GM06990 (cell line): ENCODE measurements at regions not wholly inside any gene's neighbourhood (a gene's known extent, or its start where the extent isn't known, plus 50 kb on each side); places are given as distances from the start of the nearest gene placed in this dataset.
"Not testable (repeated sequence)": the region's sequence is repeated elsewhere in the genome, so short reads cannot be mapped to it uniquely, and the experiment has no call there.

ENCODE experiments used
- DNase-seq: peaks from one replicate; pipeline ENCODE4 v3.0.0-alpha.2; 2011; ENCODE audit not compliant: insufficient read length; ENCODE audit errors: extremely low read depth
- H3K27me3 ChIP-seq: replicated peaks from 2 replicates; pipeline ENCODE4 v1.6.0; 2011; ENCODE audit warnings: low read length; ENCODE audit not compliant: control insufficient read depth, insufficient read depth
- H3K36me3 ChIP-seq: 2 replicates; pipeline ENCODE4 v1.5.1; 2011; ENCODE audit warnings: low read length; ENCODE audit not compliant: control insufficient read depth, insufficient read depth
- H3K4me3 ChIP-seq: replicated peaks from 2 replicates; pipeline ENCODE4 v1.5.1; 2011; ENCODE audit warnings: low read depth, mild to moderate bottlenecking, control low read depth, low read length
- TF ChIP-seq, protein P1 (sequence below): IDR thresholded peaks from 2 replicates; pipeline ENCODE4 v1.5.1; 2011; ENCODE audit warnings: low read length, control low read depth, mild to moderate bottlenecking, inconsistent platforms; ENCODE audit not compliant: insufficient read depth, poor library complexity, severe bottlenecking

- no peaks in the 10 kb centered on the region for H3K27me3 ChIP-seq
- no peak for DNase-seq
- TF ChIP-seq, protein P1, sequence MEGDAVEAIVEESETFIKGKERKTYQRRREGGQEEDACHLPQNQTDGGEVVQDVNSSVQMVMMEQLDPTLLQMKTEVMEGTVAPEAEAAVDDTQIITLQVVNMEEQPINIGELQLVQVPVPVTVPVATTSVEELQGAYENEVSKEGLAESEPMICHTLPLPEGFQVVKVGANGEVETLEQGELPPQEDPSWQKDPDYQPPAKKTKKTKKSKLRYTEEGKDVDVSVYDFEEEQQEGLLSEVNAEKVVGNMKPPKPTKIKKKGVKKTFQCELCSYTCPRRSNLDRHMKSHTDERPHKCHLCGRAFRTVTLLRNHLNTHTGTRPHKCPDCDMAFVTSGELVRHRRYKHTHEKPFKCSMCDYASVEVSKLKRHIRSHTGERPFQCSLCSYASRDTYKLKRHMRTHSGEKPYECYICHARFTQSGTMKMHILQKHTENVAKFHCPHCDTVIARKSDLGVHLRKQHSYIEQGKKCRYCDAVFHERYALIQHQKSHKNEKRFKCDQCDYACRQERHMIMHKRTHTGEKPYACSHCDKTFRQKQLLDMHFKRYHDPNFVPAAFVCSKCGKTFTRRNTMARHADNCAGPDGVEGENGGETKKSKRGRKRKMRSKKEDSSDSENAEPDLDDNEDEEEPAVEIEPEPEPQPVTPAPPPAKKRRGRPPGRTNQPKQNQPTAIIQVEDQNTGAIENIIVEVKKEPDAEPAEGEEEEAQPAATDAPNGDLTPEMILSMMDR = no peak
- H3K36me3 ChIP-seq = no peaks in the 10 kb centered on the region
- no peak overlapping the region for H3K4me3 ChIP-seq
Measured at GRCh38 chr16:5175266-5175665, 77.7 kb upstream of the EEF2KMT start.

- H3K27me3 ChIP-seq = no peaks in the 10 kb centered on the region; the same call in 1 of the 2 replicates
- DNase-seq = no peak
- TF ChIP-seq, protein P1 = no peak
- H3K4me3 ChIP-seq = no peak overlapping the region
- no peaks in the 10 kb centered on the region for H3K36me3 ChIP-seq
Measured at GRCh38 chr16:5166486-5166885, 68.9 kb upstream of the EEF2KMT start.

DNA sequence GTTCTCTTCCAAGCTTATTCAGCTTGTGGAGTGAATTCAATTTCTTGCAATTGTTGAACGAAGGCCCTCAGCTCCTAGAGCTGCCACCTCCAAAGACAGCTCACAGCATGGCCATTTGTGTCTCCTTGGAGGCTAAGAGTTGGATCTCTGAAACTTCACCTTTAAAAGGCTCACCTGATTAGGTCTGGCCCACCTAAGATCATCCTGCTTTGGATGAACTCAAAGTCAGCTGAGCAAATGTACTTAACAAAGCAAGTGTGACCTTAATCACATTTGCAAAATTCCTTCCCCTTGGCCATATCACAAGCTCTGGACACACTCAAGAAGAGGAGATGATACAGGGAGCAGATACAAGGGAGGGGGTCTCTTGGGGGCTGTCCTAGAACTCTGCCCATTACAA lies 67.8 kb upstream of the EEF2KMT start:
- H3K27me3 ChIP-seq, DNase-seq, H3K4me3 ChIP-seq, H3K36me3 ChIP-seq: not testable (repeated sequence)

DNA sequence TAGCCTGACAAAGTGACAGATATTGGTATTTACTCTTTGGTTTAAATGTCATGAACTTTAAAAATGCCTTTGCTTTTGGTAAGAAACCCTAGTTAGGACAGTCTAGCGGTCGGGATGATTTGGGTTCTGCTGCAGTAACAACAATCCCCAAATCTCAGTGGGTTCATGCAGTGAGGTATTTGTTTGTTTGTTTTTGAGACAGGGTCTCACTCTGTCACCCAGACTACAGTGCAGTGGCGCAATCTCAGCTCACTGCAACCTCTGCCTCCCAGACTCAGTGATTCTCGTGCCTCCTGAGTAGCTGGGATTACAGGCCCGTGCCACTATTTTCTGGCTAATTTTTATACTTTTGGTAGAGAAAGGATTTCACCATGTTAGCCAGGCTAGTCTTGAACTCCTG lies 65.2 kb upstream of the EEF2KMT start:
- H3K4me3 ChIP-seq, H3K27me3 ChIP-seq, DNase-seq, H3K36me3 ChIP-seq: not testable (repeated sequence)

GRCh38 chr16:5161888-5162287 lies 64.3 kb upstream of the EEF2KMT start:
- not testable (repeated sequence) for H3K27me3 ChIP-seq, H3K4me3 ChIP-seq, DNase-seq, H3K36me3 ChIP-seq

GRCh38 chr16:5160010-5160409 lies 62.4 kb upstream of the EEF2KMT start:
- H3K27me3 ChIP-seq, H3K36me3 ChIP-seq, H3K4me3 ChIP-seq: not testable (repeated sequence)

GRCh38 chr16:5159537-5159936 lies 61.9 kb upstream of the EEF2KMT start:
- not testable (repeated sequence) for DNase-seq, H3K27me3 ChIP-seq, H3K36me3 ChIP-seq
- H3K4me3 ChIP-seq = 0 out of 2 replicates have a peak overlapping the region, but pooled peaks have one; percentile 15

More at GRCh38 chr16:5160010-5160409, 62.4 kb upstream of the EEF2KMT start:
- peak; percentile 20 for DNase-seq

DNA sequence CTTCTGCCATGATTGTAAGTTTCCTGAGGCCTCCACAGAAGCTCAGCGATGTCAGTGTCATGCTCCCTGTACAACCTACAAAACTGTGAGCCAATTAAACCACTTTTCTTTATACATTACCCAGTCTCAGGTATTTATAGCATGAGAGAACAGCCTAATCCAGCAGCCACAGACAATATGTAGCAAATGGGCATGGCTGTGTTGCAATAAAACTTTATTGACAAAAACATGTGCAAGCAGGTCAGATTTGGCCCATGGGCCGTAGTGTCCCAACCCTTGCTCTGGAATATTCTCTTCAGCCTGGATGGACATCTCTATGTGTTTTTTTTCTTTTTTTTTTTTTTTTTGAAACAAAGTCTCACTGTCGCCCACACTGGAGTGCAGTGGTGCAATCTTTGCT lies 60.9 kb upstream of the EEF2KMT start:
- Histone ChIP-seq H3K4me3 (no peak overlapping the region), H3K27me3 (no peaks in the 10 kb centered on the region), H3K36me3 (no peaks in the 10 kb centered on the region)
- no peak for DNase-seq
- TF ChIP-seq, protein P1 = no peak

DNA sequence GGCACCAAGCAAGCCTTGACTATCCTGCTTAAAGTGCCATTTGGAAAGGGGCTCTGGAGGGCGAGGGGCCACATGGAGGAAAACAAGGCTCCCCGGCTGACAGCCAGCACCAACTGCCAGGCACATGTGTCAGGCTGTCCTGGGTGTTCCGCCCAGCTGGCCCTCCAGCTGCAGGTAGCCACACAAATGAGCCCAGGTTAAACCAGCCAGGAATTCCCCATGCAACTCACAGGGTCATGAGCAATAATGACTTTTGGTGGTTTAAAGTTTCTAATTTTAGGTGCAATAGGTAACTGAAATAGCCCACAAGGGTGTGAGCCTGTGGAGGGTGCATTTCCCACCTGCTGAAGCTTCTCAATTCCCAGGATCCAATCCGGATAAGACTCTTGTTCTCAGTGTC lies 58.9 kb upstream of the EEF2KMT start:
- H3K4me3 ChIP-seq, H3K27me3 ChIP-seq, H3K36me3 ChIP-seq: not testable (repeated sequence)
- peak; percentile 41 for DNase-seq

GRCh38 chr16:5154006-5154405 lies 56.4 kb upstream of the EEF2KMT start:
- H3K27me3 ChIP-seq, H3K4me3 ChIP-seq: not testable (repeated sequence)

DNA sequence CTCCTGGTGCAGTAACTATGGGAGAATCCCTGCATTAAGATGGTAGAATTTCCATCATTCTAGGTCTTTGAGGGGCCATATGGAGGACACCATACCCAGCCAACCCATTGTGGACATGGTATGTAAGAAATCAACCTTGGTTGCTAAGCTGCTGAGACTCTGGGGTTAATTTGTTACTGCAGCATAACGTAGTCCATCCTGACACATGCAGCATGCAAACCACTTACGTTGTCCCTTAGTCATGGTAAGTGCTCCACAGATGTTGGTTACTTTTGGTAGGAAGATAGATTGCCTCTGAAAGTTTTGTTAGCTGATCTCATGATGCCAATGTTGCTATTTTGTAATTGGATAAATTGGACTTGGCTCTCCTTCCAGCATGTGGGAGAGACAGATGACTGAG lies 53.8 kb upstream of the EEF2KMT start:
- H3K36me3 ChIP-seq, DNase-seq, H3K4me3 ChIP-seq, H3K27me3 ChIP-seq: not testable (repeated sequence)

More at GRCh38 chr16:5154006-5154405, 56.4 kb upstream of the EEF2KMT start:
- not testable (repeated sequence) for DNase-seq, H3K36me3 ChIP-seq
